ENCODE measurements at regions not wholly inside any gene's neighbourhood (a gene's known extent, or its start where the extent isn't known, plus 50 kb on each side); places are given as distances from the start of the nearest gene placed in this dataset.

GRCh38 chr5:133769842-133770241 lies 157.5 kb upstream of the FSTL4 start:
- no peak for DNase-seq (ENCODE audit: low spot score)

- no peak for DNase-seq (ENCODE audit: low spot score)
Measured at GRCh38 chr5:133763744-133764143, 151.4 kb upstream of the FSTL4 start.

GRCh38 chr5:133761632-133762031 lies 149.3 kb upstream of the FSTL4 start:
- DNase-seq (ENCODE audit: low spot score): no peak

GRCh38 chr5:133760532-133760931 lies 148.2 kb upstream of the FSTL4 start:
- DNase-seq (ENCODE audit: low spot score): no peak

- no peak for DNase-seq (ENCODE audit: low spot score)
Measured at GRCh38 chr5:133758641-133759040, 146.3 kb upstream of the FSTL4 start.

- no peak for DNase-seq (ENCODE audit: low spot score)
Measured at GRCh38 chr5:133757396-133757945, 145.1 kb upstream of the FSTL4 start.

- DNase-seq (ENCODE audit: low spot score): no peak
Measured at GRCh38 chr5:133756756-133757155, 144.4 kb upstream of the FSTL4 start.

GRCh38 chr5:133756036-133756435 lies 143.7 kb upstream of the FSTL4 start:
- DNase-seq (ENCODE audit: low spot score): no peak

- DNase-seq (ENCODE audit: low spot score): peak; percentile 17
Measured at GRCh38 chr5:133754575-133755169, 142.3 kb upstream of the FSTL4 start.

GRCh38 chr5:133753856-133754255 lies 141.5 kb upstream of the FSTL4 start:
- no peak for DNase-seq (ENCODE audit: low spot score)

GRCh38 chr5:133751846-133752245 lies 139.5 kb upstream of the FSTL4 start:
- DNase-seq (ENCODE audit: low spot score): no peak

GRCh38 chr5:133751421-133751820 lies 139.1 kb upstream of the FSTL4 start:
- no peak for DNase-seq (ENCODE audit: low spot score)

- no peak for DNase-seq (ENCODE audit: low spot score)
Measured at GRCh38 chr5:133750856-133751255, 138.5 kb upstream of the FSTL4 start.

GRCh38 chr5:133750356-133750755 lies 138.0 kb upstream of the FSTL4 start:
- no peak for DNase-seq (ENCODE audit: low spot score)

GRCh38 chr5:133749331-133749985 lies 137.1 kb upstream of the FSTL4 start:
- DNase-seq (ENCODE audit: low spot score): no peak

- DNase-seq (ENCODE audit: low spot score): no peak
Measured at GRCh38 chr5:133746834-133747233, 134.5 kb upstream of the FSTL4 start.

- DNase-seq (ENCODE audit: low spot score): no peak
Measured at GRCh38 chr5:133744960-133745308, 132.6 kb upstream of the FSTL4 start.

GRCh38 chr5:133744051-133744959 lies 132.0 kb upstream of the FSTL4 start:
- DNase-seq (ENCODE audit: low spot score): no peak

- no peak for DNase-seq (ENCODE audit: low spot score)
Measured at GRCh38 chr5:133742431-133742988, 130.2 kb upstream of the FSTL4 start.

- no peak for DNase-seq (ENCODE audit: low spot score)
Measured at GRCh38 chr5:133741818-133742355, 129.5 kb upstream of the FSTL4 start.

- DNase-seq (ENCODE audit: low spot score): no peak
Measured at GRCh38 chr5:133741396-133741795, 129.1 kb upstream of the FSTL4 start.

- DNase-seq (ENCODE audit: low spot score): no peak
Measured at GRCh38 chr5:133739181-133739780, 126.9 kb upstream of the FSTL4 start.

All from AG08396 (cell line).